Calu3 (cell line): ENCODE measurements at regions not wholly inside any gene's neighbourhood (a gene's known extent, or its start where the extent isn't known, plus 50 kb on each side); places are given as distances from the start of the nearest gene placed in this dataset.

Experiments used
- BruUV-seq: library from RNA; stranded (reverse); fragments of 400-500 nt; replicated peaks from 2 replicates; lab custom pipeline; 2021; lab: Mats Ljungman, UMichigan
- CTCF ChIA-PET: fragments of 300-600 bp; sonication (Branson Sonifier 250); formaldehyde crosslinking; loops from one replicate; lab custom pipeline; 2022; ENCODE audit warnings: antibody characterized with exemption; lab: Charles Lee
- DNase-seq: peaks from one replicate; pipeline ENCODE4 v3.0.0; 2022
- H3K27ac Mint-ChIP-seq: one replicate; pipeline ENCODE4 v1.8.0; 2022; ENCODE audit warnings: mixed read lengths; ENCODE audit not compliant: unreplicated experiment
- H3K27me3 Mint-ChIP-seq: one replicate; pipeline ENCODE4 v1.8.0; 2022; ENCODE audit warnings: mixed read lengths; ENCODE audit not compliant: unreplicated experiment
- H3K36me3 Mint-ChIP-seq: one replicate; pipeline ENCODE4 v1.8.0; 2022; ENCODE audit warnings: mild to moderate bottlenecking, moderate library complexity, mixed read lengths; ENCODE audit not compliant: insufficient read depth, unreplicated experiment
- H3K4me1 Mint-ChIP-seq: one replicate; pipeline ENCODE4 v1.8.0; 2022; ENCODE audit warnings: mild to moderate bottlenecking, low read depth, mixed read lengths; ENCODE audit not compliant: unreplicated experiment
- H3K4me3 Mint-ChIP-seq: one replicate; pipeline ENCODE4 v1.8.0; 2022; ENCODE audit warnings: mild to moderate bottlenecking, low read depth, moderate library complexity, mixed read lengths; ENCODE audit not compliant: unreplicated experiment
- H3K9me3 Mint-ChIP-seq: one replicate; pipeline ENCODE4 v1.8.0; 2022; ENCODE audit warnings: low read depth, mixed read lengths; ENCODE audit not compliant: unreplicated experiment
- CTCF ChIP-seq: fragments of 200-600 bp; IDR thresholded peaks from one replicate; pipeline ENCODE4 v1.8.0; 2022; ENCODE audit warnings: antibody characterized with exemption; ENCODE audit not compliant: unreplicated experiment
- intact Hi-C: fragments of 100-400 bp; cut with micrococcal nuclease; formaldehyde crosslinking; loops from one replicate; pipeline ENCODE4 v1.10.0; 2022; ENCODE audit not compliant: unreplicated experiment

GRCh38 chr2:48227617-48228344 is 86.7 kb upstream of the FOXN2 start:
- Mint-ChIP-seq H3K36me3 (no peaks in the 10 kb centered on the region), H3K27me3 (no peaks in the 10 kb centered on the region), H3K4me1 (no peaks in the 10 kb centered on the region), H3K4me3 (no peak overlapping the region), H3K9me3 (no peaks in the 10 kb centered on the region), H3K27ac (no peak overlapping the region)
- BruUV-seq, result no TSS peak
- intact Hi-C loops, result no loop called here
- TF ChIP-seq CTCF, result no peak
- CTCF ChIA-PET, result no interaction called here
- no peak for DNase-seq

GRCh38 chr2:48228345-48228684 is 86.2 kb upstream of the FOXN2 start:
- CTCF ChIA-PET, result no interaction called here
- no peak overlapping the region for H3K27ac Mint-ChIP-seq
- no peaks in the 10 kb centered on the region for H3K4me1 Mint-ChIP-seq
- BruUV-seq, result no TSS peak
- no peaks in the 10 kb centered on the region for H3K9me3 Mint-ChIP-seq
- DNase-seq, result no peak
- no peaks in the 10 kb centered on the region for H3K27me3 Mint-ChIP-seq
- no peak for TF ChIP-seq CTCF
- intact Hi-C loops, result no loop called here
- H3K4me3 Mint-ChIP-seq, result no peak overlapping the region
- H3K36me3 Mint-ChIP-seq, result no peaks in the 10 kb centered on the region

- TF ChIP-seq CTCF, result no peak
- Mint-ChIP-seq H3K9me3 (no peaks in the 10 kb centered on the region), H3K36me3 (no peaks in the 10 kb centered on the region), H3K27ac (no peak overlapping the region), H3K27me3 (no peaks in the 10 kb centered on the region), H3K4me1 (no peaks in the 10 kb centered on the region), H3K4me3 (no peak overlapping the region)
- CTCF ChIA-PET, result no interaction called here
- intact Hi-C loops, result no loop called here
- no TSS peak for BruUV-seq
- no peak for DNase-seq
These were observed 85.4 kb upstream of the FOXN2 start for GRCh38 chr2:48229063-48229462.

GRCh38 chr2:48230834-48231233 is 83.6 kb upstream of the FOXN2 start:
- BruUV-seq, result no TSS peak
- H3K36me3 Mint-ChIP-seq, result no peaks in the 10 kb centered on the region
- no peak overlapping the region for H3K4me3 Mint-ChIP-seq
- H3K9me3 Mint-ChIP-seq, result no peaks in the 10 kb centered on the region
- CTCF ChIA-PET, result interaction anchor here (0.7 kb wide), 1 partner anchor 46 kb away, joined by 4 read pairs; no protein-coding TSS in a partner anchor
- no peak for DNase-seq
- intact Hi-C loops, result no loop called here
- no peak overlapping the region for H3K27ac Mint-ChIP-seq
- no peaks in the 10 kb centered on the region for H3K27me3 Mint-ChIP-seq
- no peaks in the 10 kb centered on the region for H3K4me1 Mint-ChIP-seq
- TF ChIP-seq CTCF, result no peak
